K562 (cell line): ENCODE measurements at regions not wholly inside any gene's neighbourhood (a gene's known extent, or its start where the extent isn't known, plus 50 kb on each side); places are given as distances from the start of the nearest gene placed in this dataset.

Experiments used
- CTCF ChIP-seq, 3 experiments: IDR thresholded peaks in 2 of 3; conservative IDR thresholded peaks in 1 of 3; 2 replicates each; pipeline ENCODE4 v1.5.1; 2011 to 2012; ENCODE audit warnings: low read length in 3 of 3, mild to moderate bottlenecking in 3 of 3, control low read depth in 2 of 3, improper control_type of control experiment in 1 of 3, inconsistent platforms in 1 of 3, low read depth in 1 of 3, mixed read lengths in 1 of 3, moderate library complexity in 1 of 3; ENCODE audit not compliant: insufficient read depth in 2 of 3
- EZH2 ChIP-seq: IDR thresholded peaks from 2 replicates; pipeline ENCODE4 v1.6.1; 2012; ENCODE audit warnings: low read depth, mild to moderate bottlenecking, inconsistent platforms, low read length, borderline replicate concordance
- LEF1 ChIP-seq: fragments of 450-650 bp; IDR thresholded peaks from 2 replicates; pipeline ENCODE4 v1.6.1; 2016; ENCODE audit warnings: mild to moderate bottlenecking
- MTA3 ChIP-seq: fragments of 450-650 bp; formaldehyde crosslinking; IDR thresholded peaks from 2 replicates; pipeline ENCODE4 v1.6.1; 2017; ENCODE audit warnings: mild to moderate bottlenecking, borderline replicate concordance
- USF2 ChIP-seq: sonication (generic); formaldehyde crosslinking; IDR thresholded peaks from 2 replicates; pipeline ENCODE4 v1.5.0; 2020; ENCODE audit warnings: missing genetic modification reagents
- YY1 ChIP-seq, 3 experiments: IDR thresholded peaks; 2 replicates each; pipeline ENCODE4 v1.6.1; 2011; ENCODE audit warnings: low read length in 2 of 3, mild to moderate bottlenecking in 2 of 3, moderate library complexity in 2 of 3, borderline replicate concordance in 1 of 3, control low read depth in 1 of 3, low read depth in 1 of 3; ENCODE audit not compliant: insufficient read depth in 3 of 3, insufficient replicate concordance in 2 of 3, control insufficient read depth in 1 of 3, insufficient read length in 1 of 3; ENCODE audit errors: extremely low read depth in 1 of 3
- TF ChIP-seq, protein P1 (sequence below): fragments of 450-650 bp; formaldehyde crosslinking; IDR thresholded peaks from 2 replicates; pipeline ENCODE4 v1.4.0; 2020; ENCODE audit warnings: mild to moderate bottlenecking, moderate library complexity

DNA sequence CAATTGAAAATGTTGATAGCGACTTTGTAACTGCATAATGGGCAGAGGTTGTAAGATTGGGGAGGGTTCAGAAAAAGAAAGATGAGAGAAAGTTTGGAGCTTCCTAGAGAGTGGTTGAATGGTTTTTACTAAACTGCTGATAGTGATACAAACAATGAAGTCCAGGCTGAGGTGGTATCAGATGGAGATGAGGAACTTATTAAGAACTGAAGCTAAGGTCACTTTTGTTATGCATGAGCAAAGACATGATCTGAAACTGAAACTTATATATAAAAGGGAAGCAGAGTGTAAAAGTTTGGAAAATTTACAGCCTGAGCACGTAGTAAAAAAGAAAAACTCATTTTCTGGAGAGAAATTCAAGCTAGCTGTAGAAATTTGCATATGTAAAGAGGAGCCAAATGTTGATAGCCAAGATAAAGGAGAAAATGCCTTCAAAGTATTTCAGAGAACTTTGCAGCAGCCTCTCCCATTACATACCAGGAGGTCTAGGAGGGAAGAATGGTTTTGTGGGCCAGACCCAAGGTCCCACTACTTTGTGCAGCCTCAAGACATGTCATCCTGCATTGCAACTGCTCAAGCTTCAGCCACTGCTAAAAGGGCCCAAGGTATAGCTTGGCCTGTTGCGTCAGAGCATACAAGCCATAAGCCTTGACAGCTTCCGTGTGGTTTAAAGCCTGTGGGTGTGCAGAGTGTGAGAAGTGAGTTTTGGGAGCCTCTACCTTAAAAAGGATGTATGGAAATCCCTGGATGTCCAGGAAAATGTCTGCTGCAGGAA lies 843.9 kb downstream of the AMY1C start:
- TF ChIP-seq, protein P1, sequence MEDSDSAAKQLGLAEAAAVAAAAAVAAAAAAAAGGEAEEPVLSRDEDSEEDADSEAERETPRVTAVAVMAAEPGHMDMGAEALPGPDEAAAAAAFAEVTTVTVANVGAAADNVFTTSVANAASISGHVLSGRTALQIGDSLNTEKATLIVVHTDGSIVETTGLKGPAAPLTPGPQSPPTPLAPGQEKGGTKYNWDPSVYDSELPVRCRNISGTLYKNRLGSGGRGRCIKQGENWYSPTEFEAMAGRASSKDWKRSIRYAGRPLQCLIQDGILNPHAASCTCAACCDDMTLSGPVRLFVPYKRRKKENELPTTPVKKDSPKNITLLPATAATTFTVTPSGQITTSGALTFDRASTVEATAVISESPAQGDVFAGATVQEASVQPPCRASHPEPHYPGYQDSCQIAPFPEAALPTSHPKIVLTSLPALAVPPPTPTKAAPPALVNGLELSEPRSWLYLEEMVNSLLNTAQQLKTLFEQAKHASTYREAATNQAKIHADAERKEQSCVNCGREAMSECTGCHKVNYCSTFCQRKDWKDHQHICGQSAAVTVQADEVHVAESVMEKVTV (CRISPR knock-in tag) = no peak
- TF ChIP-seq USF2 (CRISPR knock-in tag) (no peak), MTA3 (no peak), YY1 (IDR thresholded peaks at IDR 0.05; ENCODE audit: borderline replicate concordance in 1 of 3, control insufficient read depth in 1 of 3, extremely low read depth in 1 of 3, insufficient read depth in 3 of 3, insufficient read length in 1 of 3, insufficient replicate concordance in 2 of 3, low read depth in 1 of 3, low read length in 2 of 3) (no peak), EZH2 (no peak), LEF1 (no peak), CTCF (IDR thresholded peaks at IDR 0.05 in 2 of 3, conservative IDR thresholded peaks at IDR 0.05 in 1 of 3; ENCODE audit: insufficient read depth in 2 of 3, low read depth in 1 of 3, low read length in 3 of 3) (no peak)
